NCI-H187 treated with DMSO at 0.1 percent for 48 hours (cell line): ENCODE measurements at regions not wholly inside any gene's neighbourhood (a gene's known extent, or its start where the extent isn't known, plus 50 kb on each side); places are given as distances from the start of the nearest gene placed in this dataset.

ENCODE experiments used
- DNase-seq: peaks from one replicate; lab custom pipeline; 2025; lab: John Stamatoyannopoulos, UW

- no peak for DNase-seq
Measured at GRCh38 chr1:216866714-216867113, 143.5 kb upstream of the ESRRG start.

GRCh38 chr1:216855810-216856209, 132.6 kb upstream of the ESRRG start:
- DNase-seq: no peak

- DNase-seq: no peak
Measured at GRCh38 chr1:216854836-216855484, 131.7 kb upstream of the ESRRG start.

- no peak for DNase-seq
Measured at GRCh38 chr1:216851073-216851472, 127.8 kb upstream of the ESRRG start.

- no peak for DNase-seq
Measured at GRCh38 chr1:216849146-216849545, 125.9 kb upstream of the ESRRG start.

GRCh38 chr1:216847397-216848036, 124.3 kb upstream of the ESRRG start:
- DNase-seq: no peak

GRCh38 chr1:216846339-216846738, 123.1 kb upstream of the ESRRG start:
- DNase-seq: no peak

GRCh38 chr1:216843409-216843808, 120.2 kb upstream of the ESRRG start:
- DNase-seq: no peak

GRCh38 chr1:216841165-216841564, 117.9 kb upstream of the ESRRG start:
- DNase-seq: no peak

GRCh38 chr1:216836316-216836715, 113.1 kb upstream of the ESRRG start:
- DNase-seq: no peak

GRCh38 chr1:216833509-216833908, 110.3 kb upstream of the ESRRG start:
- no peak for DNase-seq

GRCh38 chr1:216832192-216832591, 109.0 kb upstream of the ESRRG start:
- DNase-seq: no peak

- no peak for DNase-seq
Measured at GRCh38 chr1:216830424-216831210, 107.4 kb upstream of the ESRRG start.

GRCh38 chr1:216827251-216827650, 104.0 kb upstream of the ESRRG start:
- no peak for DNase-seq

GRCh38 chr1:216826646-216827045, 103.4 kb upstream of the ESRRG start:
- DNase-seq: no peak

GRCh38 chr1:216826214-216826613, 103.0 kb upstream of the ESRRG start:
- no peak for DNase-seq

- DNase-seq: no peak
Measured at GRCh38 chr1:216825557-216825956, 102.3 kb upstream of the ESRRG start.

- DNase-seq: no peak
Measured at GRCh38 chr1:216824511-216824910, 101.3 kb upstream of the ESRRG start.

- no peak for DNase-seq
Measured at GRCh38 chr1:216823731-216824130, 100.5 kb upstream of the ESRRG start.

GRCh38 chr1:216822480-216822879, 99.3 kb upstream of the ESRRG start:
- peak; percentile 19 for DNase-seq

GRCh38 chr1:216820345-216820744, 97.1 kb upstream of the ESRRG start:
- DNase-seq: no peak

GRCh38 chr1:216818284-216818683, 95.1 kb upstream of the ESRRG start:
- no peak for DNase-seq
